ENCODE measurements at regions not wholly inside any gene's neighbourhood (a gene's known extent, or its start where the extent isn't known, plus 50 kb on each side); places are given as distances from the start of the nearest gene placed in this dataset.

DNA sequence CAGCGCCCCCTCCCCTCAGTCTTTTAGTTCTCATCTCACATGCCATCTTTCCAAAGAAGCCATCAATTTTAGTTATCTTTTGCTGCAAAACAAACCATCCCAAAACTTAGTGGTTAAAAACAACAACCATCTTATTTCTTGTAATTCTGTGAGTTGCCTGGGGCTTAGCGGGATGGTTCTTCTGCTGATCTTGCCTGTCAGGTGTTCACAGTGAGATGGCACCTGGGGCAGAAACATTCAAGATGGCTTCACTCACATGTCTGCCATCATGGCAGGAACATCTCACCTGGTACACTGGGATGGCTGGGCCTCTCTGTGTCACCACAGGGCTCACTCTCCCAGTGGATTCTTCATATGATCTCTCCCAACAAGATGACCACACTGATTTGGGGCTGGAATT lies 67.6 kb upstream of the KCNK12 start:
- Histone ChIP-seq H3K4me1 (ENCODE audit: insufficient read depth, low read length, poor library complexity, severe bottlenecking) (peaks cover 16% of the 10 kb centered on the region), H3K79me2 (ENCODE audit: insufficient read depth, low read length) (no peaks in the 10 kb centered on the region), H3K27me3 (ENCODE audit: insufficient read depth, low read length, poor library complexity, severe bottlenecking) (no peaks in the 10 kb centered on the region), H4K20me1 (ENCODE audit: insufficient read depth, low read length, poor library complexity, severe bottlenecking) (no peaks in the 10 kb centered on the region), H3K9me3 (ENCODE audit: insufficient read depth, low read depth, low read length) (no peaks in the 10 kb centered on the region), H3K4me3 (ENCODE audit: low read length, poor library complexity, severe bottlenecking) (no peak overlapping the region), H3F3A (ENCODE audit: low read depth) (no peaks in the 10 kb centered on the region), H2AFZ (ENCODE audit: low read length) (no peak overlapping the region), H3K4me2 (ENCODE audit: low read depth, low read length, poor library complexity, severe bottlenecking) (no peak overlapping the region), H3K9ac (ENCODE audit: low read depth, low read length, poor library complexity, severe bottlenecking) (no peak overlapping the region), H3K36me3 (ENCODE audit: insufficient read depth, low read length) (no peaks in the 10 kb centered on the region), H3K9me2 (replicated peaks; ENCODE audit: low read depth, low read length) (no peaks in the 10 kb centered on the region)
- TF ChIP-seq, protein P1, sequence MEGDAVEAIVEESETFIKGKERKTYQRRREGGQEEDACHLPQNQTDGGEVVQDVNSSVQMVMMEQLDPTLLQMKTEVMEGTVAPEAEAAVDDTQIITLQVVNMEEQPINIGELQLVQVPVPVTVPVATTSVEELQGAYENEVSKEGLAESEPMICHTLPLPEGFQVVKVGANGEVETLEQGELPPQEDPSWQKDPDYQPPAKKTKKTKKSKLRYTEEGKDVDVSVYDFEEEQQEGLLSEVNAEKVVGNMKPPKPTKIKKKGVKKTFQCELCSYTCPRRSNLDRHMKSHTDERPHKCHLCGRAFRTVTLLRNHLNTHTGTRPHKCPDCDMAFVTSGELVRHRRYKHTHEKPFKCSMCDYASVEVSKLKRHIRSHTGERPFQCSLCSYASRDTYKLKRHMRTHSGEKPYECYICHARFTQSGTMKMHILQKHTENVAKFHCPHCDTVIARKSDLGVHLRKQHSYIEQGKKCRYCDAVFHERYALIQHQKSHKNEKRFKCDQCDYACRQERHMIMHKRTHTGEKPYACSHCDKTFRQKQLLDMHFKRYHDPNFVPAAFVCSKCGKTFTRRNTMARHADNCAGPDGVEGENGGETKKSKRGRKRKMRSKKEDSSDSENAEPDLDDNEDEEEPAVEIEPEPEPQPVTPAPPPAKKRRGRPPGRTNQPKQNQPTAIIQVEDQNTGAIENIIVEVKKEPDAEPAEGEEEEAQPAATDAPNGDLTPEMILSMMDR (conservative IDR thresholded peaks at IDR 0.05; ENCODE audit: low read length) = no peak
- no peak for TF ChIP-seq EZH2phosphoT487 (IDR thresholded peaks at IDR 0.05; ENCODE audit: borderline replicate concordance)

DNA sequence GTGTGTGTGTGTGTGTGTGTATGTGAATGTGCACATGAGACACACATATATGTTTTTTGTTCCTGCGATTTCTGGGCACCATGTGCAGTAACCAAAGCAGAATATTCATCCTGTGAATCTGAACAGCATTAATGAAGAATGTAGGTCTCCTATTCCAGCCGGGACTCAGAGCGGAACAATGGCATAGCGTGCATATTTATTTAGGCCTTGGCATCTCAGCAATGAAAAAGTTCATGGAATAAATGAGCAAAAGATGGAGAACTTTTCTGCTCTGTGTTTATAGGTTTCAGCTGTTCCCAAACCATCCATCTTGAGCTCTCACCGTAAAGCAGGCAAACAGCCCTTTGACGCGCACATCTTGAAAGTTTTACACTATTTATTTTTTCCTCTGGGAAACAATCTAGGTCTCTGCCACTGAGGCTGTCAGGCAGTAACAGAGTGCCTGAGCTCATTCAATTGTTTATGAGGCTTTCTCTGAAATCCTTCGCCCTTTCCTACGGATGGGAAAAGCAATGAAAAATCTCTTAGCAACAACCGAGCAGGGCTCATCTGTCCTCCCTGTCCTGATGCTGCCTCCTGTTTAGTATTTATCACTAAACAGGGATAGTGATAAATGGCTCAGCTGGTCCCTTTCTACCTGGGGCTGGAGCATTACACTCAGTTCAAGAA lies 65.9 kb upstream of the KCNK12 start:
- H3F3A ChIP-seq (ENCODE audit: low read depth) = no peaks in the 10 kb centered on the region
- H3K4me2 ChIP-seq (ENCODE audit: low read depth, low read length, poor library complexity, severe bottlenecking) = no peak overlapping the region
- no peaks in the 10 kb centered on the region for H3K9me3 ChIP-seq (ENCODE audit: insufficient read depth, low read depth, low read length)
- H3K79me2 ChIP-seq (ENCODE audit: insufficient read depth, low read length) = no peaks in the 10 kb centered on the region
- H2AFZ ChIP-seq (ENCODE audit: low read length) = no peak overlapping the region
- H3K4me3 ChIP-seq (ENCODE audit: low read length, poor library complexity, severe bottlenecking) = no peak overlapping the region
- no peaks in the 10 kb centered on the region for H3K27me3 ChIP-seq (ENCODE audit: insufficient read depth, low read length, poor library complexity, severe bottlenecking)
- H3K4me1 ChIP-seq (ENCODE audit: insufficient read depth, low read length, poor library complexity, severe bottlenecking) = peaks cover 16% of the 10 kb centered on the region
- no peaks in the 10 kb centered on the region for H4K20me1 ChIP-seq (ENCODE audit: insufficient read depth, low read length, poor library complexity, severe bottlenecking)
- H3K9ac ChIP-seq (ENCODE audit: low read depth, low read length, poor library complexity, severe bottlenecking) = no peak overlapping the region
- no peak for TF ChIP-seq EZH2phosphoT487 (IDR thresholded peaks at IDR 0.05; ENCODE audit: borderline replicate concordance)
- TF ChIP-seq, protein P1 (conservative IDR thresholded peaks at IDR 0.05; ENCODE audit: low read length) = no peak
- no peaks in the 10 kb centered on the region for H3K36me3 ChIP-seq (ENCODE audit: insufficient read depth, low read length)
- no peaks in the 10 kb centered on the region for H3K9me2 ChIP-seq (replicated peaks; ENCODE audit: low read depth, low read length)

DNA sequence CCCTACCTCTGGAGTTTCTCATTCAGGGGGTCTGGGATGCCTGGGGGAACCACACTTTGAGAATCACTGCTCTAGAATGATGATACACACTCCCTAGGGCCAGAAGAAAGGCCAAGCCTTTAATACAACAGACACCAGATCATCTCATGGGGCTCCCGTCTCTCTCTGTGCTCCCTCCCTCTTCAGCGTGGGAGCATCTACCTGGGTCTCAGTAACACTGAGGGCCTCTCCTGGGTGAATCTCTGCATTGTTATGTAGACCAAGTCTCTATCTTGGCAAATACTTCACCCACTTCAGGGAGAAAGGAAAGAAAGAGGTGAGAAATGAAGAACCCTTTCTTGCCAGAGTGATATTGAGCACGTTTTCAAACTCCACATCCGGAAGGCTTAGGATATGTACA lies 65.4 kb upstream of the KCNK12 start:
- H3K79me2 ChIP-seq (ENCODE audit: insufficient read depth, low read length) = no peaks in the 10 kb centered on the region
- H3K9ac ChIP-seq (ENCODE audit: low read depth, low read length, poor library complexity, severe bottlenecking) = no peak overlapping the region
- H3K9me3 ChIP-seq (ENCODE audit: insufficient read depth, low read depth, low read length) = no peaks in the 10 kb centered on the region
- H3K27me3 ChIP-seq (ENCODE audit: insufficient read depth, low read length, poor library complexity, severe bottlenecking) = no peaks in the 10 kb centered on the region
- H2AFZ ChIP-seq (ENCODE audit: low read length) = no peak overlapping the region
- H3K36me3 ChIP-seq (ENCODE audit: insufficient read depth, low read length) = no peaks in the 10 kb centered on the region
- TF ChIP-seq EZH2phosphoT487 (IDR thresholded peaks at IDR 0.05; ENCODE audit: borderline replicate concordance) = no peak
- TF ChIP-seq, protein P1 (conservative IDR thresholded peaks at IDR 0.05; ENCODE audit: low read length) = no peak
- H3K4me3 ChIP-seq (ENCODE audit: low read length, poor library complexity, severe bottlenecking) = no peak overlapping the region
- H4K20me1 ChIP-seq (ENCODE audit: insufficient read depth, low read length, poor library complexity, severe bottlenecking) = no peaks in the 10 kb centered on the region
- no peaks in the 10 kb centered on the region for H3F3A ChIP-seq (ENCODE audit: low read depth)
- peaks cover 16% of the 10 kb centered on the region for H3K4me1 ChIP-seq (ENCODE audit: insufficient read depth, low read length, poor library complexity, severe bottlenecking)
- H3K4me2 ChIP-seq (ENCODE audit: low read depth, low read length, poor library complexity, severe bottlenecking) = no peak overlapping the region
- H3K9me2 ChIP-seq (replicated peaks; ENCODE audit: low read depth, low read length) = no peaks in the 10 kb centered on the region

Data from Loucy (cell line).